ENCODE measurements at regions not wholly inside any gene's neighbourhood (a gene's known extent, or its start where the extent isn't known, plus 50 kb on each side); places are given as distances from the start of the nearest gene placed in this dataset.

DNA sequence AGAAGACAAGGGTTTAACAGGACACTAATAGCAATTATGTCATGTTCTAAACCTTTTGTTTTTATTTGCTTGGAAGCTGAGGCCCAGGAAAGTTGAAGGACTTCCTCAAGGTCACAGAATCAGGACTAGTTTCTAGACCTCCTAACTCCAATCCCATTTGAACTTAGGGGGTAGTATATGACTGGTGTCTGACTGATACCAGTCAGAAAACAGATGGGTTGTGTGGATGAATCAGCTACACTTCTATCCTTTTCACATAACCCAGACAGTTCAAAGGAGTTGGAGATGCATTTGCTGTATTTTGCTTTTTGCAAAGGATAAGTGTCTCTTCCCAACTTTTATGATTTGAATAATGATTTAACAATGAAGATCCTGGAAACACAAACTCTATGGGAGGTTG is 322.5 kb downstream of the HLX start:
- no peak for DNase-seq (ENCODE audit: low read depth)

DNA sequence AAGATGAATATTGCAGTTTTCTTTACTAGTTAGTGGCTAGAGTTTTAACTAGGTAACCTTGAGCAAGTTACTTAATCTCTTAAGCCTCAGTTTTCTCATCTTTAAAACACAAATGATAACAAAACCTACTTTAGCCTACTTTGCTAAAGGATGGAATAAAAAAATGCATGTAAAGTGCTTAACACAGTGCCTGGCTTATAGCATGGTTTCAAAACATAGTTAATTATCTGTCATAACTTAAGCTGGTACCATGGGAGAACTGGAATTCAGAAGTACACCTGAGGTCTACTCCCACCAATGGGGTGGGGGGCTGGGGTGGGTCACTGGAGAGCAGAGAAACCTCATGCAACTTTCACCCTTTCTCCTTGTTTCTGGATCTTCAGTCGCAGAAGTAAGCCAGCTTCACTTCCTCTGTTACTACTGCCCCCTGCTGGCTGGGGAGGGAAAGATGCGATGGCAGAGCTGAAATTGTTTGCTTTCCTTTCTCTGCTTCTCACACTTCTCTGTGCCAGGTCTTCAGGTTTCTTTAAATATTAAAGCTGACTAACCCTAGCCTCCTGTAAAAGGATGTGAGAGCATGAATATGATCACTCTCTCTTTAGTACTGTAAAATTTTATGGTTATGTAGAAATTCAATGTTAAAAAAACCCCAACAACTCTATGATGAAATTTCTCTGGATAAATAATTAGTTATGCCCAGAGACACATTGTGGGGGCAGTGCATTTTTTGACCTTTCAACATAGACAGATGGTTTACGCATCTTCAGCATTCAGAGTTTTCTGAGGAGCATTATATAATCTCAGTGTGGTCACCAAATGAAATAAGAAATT is 324.2 kb downstream of the HLX start:
- peak; percentile 67 for DNase-seq (ENCODE audit: low read depth)

DNA sequence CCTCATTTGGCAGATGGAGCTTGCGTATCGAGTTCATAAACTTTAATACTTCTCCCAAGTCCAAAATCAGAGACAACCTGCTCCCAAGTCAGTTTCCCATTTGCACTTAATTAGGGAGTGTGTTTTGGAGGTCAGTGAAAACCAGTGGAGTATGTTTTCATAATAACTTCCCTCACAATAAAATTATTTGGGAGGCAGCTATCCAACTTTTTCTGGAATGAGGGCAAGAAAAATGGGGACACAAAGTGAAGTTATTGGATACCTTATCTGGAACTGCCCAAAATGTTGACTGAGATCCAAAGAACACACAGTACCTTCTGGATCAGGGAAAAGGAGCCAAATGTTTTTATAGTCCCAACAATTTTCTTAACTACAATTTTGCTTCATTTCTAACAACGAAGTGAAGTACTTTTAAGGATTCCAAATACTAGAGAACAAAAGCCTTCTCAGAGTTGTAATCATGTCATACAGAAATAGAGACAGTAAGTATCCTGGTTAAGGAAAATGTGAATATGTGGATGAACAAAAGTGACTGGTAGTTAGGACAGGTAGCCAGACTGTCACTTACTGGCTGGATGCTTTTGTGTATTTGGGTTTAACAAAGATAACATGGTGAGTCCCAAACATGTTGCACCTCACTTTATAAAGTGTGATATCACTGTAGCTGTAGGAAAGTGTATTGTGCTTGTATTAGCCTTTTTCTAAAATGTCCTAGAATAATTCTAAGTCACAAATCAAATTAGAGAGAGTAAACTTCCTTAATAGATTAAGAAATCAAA is 325.0 kb downstream of the HLX start:
- no peak for DNase-seq (ENCODE audit: low read depth)

DNA sequence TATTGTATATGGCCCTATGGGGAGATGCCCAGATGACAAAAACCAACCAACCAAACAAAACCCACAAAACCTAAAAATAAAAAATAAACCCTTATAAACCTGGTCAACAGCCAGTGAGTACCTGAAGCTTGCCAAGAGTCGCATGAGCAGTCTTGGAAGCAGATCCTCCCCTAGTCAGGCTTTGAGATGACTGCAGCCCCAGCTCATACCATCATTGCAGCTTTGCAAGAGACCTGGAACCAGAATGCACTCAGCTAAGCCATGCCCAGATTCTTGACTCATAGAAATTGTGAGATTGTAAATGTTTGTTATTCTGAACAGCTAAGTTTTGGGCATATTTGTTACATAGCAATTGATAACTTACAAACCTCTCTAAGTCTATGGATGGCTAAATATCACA is 326.8 kb downstream of the HLX start:
- DNase-seq (ENCODE audit: low read depth), result no peak

DNA sequence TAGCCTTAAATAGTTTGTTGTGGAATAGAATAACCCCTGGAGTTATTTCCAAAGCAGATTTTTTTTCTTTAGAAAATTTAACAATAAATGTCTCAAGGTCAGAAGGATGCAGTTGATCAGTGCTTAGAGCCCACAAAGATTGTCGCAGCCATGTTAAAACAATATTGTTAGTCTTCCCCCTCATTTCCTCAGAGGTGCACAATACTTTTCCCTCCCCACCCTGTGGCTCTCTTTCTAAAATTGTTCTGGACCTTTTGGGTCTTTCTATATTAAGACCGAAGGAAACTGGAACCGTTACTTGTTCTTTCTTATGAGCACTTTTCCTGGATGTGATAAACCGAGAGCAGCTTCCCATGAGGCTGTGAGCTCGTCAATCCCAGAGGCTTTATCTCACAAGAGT is 333.7 kb downstream of the HLX start:
- no peak for DNase-seq (ENCODE audit: low read depth)

DNA sequence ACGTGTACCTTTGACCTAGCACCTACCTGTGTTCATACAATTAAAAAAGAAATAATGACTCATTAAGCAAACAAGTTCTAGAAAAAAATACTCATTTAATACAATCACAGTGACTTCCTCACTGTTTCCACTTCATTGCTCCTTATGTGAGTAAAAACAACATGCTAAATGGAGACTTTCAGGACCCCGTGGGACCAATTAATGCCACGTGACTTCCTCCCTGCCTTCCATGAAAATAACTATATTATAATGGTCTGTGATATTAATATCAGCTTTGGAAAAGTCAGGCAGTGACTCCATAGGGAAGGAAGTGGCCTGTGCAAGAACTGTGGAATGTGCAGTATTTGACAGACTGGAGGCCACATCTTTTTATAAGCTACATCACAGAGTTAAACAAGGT is 337.8 kb downstream of the HLX start:
- DNase-seq (ENCODE audit: low read depth), result no peak

DNA sequence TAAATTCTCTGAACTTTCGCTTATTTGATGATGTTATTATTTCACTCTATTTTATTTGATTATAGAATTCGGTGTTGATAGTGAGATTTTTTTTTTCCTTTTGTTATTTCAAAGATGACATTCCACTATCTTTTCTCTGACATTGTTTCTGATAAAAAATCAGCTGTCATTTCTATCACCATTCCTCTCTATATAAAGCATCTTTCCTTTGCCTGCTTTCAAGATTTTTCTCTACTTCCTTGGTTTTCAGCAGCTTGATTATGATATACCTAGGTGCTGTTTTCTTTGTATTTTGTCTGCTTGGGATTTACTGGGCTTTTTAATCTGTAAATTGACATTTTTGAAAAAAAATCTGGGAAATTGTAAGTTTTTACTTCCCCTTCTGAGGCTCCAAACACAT is 344.0 kb downstream of the HLX start:
- no peak for DNase-seq (ENCODE audit: low read depth)

DNA sequence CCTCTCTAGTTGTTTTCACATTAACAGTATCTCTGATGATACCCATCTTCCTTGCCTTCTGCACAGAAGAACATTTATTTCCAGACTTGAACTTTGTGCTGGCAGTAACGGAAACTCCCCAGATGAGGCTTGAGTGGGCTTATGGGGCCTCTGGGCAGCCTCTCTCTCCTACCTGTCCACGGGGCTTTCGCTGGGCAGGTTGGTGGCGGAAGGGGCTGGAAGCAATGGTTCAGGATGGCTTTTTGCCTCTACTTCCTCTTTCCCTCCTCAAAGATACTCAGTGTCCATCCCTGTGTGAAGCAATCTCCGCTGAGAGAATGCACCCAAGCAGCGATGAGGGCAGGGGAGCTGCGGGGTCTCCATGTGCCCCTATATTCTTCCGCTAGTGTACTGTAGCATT is 348.2 kb downstream of the HLX start:
- no peak for DNase-seq (ENCODE audit: low read depth)

DNA sequence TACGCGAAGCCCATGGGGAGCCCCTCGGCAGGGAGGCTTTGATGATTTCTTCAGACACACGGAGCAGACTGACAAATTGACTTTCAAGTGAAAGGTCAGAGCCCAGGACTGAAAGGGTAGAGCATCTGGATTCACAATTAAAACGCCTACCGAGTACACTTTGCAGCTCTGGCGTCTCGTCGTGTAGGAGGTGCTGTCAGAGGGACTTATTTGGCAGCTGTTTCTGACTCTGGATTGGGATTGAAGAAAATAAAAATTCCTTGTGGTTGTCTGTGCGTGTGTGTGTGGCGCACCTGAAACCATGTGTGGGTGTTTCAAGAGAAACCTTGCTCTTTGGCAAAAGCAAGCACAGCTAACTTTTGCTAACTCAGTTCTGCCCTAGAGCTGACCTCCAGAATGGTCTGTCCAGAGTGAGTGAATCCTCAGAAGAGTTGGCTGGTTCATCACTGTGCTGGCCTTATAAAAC is 348.7 kb downstream of the HLX start:
- DNase-seq (ENCODE audit: low read depth), result no peak

DNA sequence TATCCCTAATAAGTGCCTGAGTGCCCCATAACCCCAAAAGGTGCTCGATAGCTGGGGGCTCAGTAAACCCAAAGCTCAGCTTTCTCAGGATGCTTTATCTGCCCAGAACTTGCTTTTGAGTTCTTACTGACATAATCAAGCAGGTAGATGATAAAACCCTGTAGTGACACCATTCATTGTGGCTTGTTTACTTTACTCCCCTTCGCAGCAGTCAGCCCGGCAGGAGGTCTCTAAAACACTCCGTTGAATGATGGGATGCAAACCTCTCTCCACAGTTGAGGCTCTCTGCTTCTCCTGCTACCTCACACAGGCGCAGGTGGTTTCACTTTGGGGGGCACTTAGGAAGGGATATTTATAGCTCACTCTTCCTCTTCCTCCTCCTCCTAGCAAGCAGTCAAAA is 349.4 kb downstream of the HLX start:
- no peak for DNase-seq (ENCODE audit: low read depth)

DNA sequence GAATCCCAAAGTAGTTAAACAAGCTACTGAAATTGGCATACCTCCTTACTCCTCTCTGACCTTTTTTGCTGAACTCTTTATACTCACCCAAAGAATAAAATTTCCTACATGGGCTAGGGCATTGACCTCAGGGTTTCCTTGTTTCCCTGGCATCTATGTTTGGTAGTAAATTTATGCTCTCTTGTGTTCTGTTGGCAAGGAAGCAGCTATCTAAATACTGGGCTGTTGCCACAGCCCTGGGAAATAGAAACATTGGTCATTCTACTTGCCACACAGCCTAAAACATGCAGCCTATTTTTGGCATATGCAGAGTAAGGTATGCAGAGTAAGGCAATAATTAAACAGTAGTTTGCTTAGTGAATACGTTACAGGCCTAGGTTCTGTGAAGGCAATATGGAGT is 351.4 kb downstream of the HLX start:
- DNase-seq (ENCODE audit: low read depth), result no peak

DNA sequence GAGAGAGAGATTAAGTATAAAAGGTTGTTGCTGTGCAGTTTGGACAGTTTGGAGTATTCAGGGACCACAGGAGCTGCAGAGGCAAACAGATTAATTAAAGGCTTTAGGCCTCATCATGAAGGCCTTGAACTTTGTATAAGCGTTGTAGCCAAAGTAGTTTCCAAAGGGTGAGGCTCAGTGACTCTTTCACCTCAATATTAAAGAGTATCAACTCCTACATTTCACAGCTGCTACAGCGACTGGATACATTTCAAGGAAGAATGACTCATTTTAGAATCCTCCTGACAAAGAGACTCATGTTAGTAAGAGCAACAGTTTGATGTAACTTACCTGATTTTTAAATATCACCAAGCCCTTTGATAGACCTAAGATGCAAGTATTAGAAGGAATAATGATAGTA is 355.5 kb downstream of the HLX start:
- DNase-seq (ENCODE audit: low read depth), result no peak

DNA sequence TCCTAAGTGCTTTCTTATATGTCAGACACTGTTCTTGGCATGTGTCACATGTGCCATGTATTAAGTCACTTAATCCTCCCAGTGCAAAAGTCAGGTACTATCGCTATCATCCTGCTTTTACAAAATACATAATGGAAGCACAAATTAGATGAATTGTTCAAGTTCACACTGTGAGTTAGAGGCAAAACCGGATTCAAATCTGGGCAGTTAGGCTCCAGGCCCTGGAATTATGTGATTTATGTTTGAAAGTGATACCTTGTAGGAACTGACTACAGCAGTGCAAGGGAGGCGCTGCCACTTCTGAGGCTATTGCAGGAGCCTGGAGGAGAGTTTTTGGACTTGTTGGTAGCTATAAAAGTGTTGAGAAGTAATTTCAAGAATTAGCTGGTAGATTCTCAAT is 358.3 kb downstream of the HLX start:
- DNase-seq (ENCODE audit: low read depth), result no peak

DNA sequence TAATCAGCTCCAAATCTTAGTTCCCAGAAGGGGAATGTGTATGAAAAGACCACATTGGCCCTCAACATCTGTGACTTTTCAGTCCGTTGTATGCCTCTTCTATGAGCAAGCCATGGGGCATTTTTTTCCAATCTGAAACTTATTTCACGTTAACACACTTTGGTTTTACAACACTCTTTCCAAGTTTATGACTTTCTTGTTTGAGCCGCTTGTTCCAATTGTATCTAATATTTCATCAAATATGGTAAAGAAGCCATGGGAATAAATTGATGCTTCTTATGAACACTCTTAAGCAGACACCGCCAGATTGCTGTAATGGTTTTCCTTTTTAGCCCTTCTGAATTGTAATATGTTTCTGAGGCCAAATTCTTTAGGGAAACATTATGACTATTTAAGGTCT is 359.9 kb downstream of the HLX start:
- no peak for DNase-seq (ENCODE audit: low read depth)

DNA sequence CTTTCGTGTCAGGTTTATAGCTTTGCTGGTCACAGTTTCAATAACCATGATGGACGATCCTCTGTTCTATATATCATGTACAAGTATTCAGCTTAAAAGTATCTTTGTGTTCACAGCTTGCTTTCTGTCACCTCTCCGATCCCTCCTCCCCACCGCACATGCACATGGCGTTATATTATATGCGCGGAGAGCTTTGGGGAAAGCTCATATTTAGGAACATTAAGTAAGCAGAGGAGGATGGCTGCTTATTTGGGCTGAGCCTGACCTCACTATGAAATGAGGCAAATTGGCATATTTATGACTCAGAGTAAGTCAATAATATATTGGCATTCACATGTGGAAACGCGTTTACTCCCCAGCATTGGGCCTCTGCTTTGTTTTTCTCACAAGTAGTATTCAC is 360.5 kb downstream of the HLX start:
- no peak for DNase-seq (ENCODE audit: low read depth)

DNA sequence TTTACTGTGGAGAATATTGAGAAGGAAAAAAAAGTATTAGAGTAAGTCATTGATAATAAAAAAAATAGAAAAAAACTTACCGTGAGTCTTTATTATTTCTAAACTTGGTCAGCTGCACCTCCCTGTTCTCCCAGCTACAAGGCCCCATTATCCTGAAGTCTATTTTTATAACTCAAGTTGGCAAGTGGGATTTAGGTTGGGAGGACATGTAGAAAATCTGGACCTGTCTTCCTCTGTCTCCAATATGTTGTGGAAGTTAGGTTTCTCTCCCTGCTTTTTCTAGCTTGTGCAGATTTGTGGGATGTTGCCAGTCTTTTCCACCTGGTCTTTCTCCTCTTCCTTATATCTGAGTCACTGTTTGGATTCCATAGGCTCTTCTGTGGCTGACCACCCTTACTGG is 361.4 kb downstream of the HLX start:
- DNase-seq (ENCODE audit: low read depth), result no peak

DNA sequence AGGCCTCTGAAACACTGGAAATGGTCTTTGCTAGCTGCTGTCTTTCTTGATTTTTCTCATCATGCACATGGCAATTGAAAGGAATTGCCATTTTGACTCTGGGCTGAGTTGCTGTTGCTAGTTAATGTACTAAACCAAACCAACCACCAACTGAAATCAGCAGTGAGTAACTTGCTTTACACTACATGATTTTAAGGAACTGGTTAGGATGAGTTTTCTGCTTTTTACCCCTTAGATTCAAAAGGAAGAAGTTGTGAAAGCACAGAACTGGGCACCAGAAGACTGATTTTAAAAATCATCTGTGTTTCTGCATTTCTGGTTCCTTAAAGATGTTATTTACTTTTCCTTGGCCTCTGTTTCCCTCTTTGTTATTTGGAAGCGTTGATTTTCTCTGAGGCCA is 361.9 kb downstream of the HLX start:
- DNase-seq (ENCODE audit: low read depth), result no peak

DNA sequence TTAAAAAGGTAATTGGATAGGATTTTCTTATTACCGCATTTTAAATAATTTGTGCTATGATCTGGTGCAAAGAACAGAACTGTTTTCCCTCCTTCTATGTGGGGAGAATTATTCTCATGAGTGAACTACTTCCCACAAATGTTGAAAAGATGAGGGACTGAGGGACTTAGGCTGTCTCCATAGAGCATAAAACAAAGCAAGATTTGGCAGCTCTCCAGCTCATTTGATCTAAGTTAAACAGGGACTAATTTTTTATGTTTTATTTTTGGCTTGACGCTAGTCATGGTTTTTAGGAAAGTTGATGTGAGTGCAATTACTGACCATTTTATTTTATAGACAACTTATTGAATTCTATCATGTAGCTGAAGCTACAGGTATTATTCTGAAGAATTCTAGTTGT is 362.3 kb downstream of the HLX start:
- DNase-seq (ENCODE audit: low read depth), result no peak

DNA sequence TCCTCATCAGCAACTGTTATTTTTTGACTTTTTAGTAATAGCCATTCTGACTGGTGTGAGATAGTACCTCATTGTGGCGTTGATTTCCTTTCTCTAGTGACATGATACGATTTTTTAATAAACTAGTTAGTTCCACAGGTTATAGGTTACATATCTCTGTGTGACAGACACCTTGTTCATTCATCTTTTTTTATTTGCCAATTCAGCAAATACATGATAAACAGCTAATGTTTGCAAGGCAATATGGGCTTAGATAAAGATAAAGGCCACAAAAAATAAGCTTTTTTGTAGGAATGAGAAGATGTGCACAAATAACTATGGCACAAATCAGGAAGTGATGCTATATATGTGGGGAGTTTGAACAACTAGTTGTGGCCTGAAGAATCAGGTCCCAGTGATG is 366.8 kb downstream of the HLX start:
- no peak for DNase-seq (ENCODE audit: low read depth)

DNA sequence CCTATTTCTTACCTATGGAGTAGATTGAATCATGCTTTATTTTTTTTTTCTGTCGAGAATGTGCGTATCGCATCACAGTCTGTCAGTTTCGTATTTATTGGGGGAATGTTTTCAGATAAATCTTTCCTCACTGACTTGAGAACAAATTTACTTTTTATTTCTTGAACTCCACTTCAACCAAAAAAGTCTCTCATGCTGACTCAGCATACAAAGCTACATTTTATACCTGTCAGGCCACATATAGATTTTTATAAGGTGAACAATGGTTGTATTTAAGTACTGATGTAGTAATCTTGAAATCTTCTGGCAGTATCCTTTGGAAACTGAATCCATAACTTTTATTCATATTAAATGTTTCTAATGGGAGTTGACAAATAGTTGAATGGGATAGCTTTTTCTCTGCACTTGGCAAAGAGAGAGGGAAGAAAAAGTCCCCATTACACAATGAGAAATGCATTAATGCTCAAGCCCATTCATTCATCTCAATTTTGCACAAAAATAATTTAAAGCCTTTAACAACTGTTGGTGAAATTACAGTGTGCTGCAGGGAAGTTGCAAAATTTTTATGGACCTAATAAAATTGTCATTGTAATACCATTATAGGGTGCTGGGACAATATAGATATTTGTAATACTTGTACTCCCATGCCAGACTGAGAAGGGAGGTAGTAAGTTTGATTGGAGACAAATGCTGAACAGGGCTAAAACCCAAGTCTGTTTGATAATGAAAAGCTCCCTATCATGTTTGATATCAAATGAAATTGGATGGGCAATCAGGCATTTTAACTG is 367.6 kb downstream of the HLX start:
- DNase-seq (ENCODE audit: low read depth), result no peak

DNA sequence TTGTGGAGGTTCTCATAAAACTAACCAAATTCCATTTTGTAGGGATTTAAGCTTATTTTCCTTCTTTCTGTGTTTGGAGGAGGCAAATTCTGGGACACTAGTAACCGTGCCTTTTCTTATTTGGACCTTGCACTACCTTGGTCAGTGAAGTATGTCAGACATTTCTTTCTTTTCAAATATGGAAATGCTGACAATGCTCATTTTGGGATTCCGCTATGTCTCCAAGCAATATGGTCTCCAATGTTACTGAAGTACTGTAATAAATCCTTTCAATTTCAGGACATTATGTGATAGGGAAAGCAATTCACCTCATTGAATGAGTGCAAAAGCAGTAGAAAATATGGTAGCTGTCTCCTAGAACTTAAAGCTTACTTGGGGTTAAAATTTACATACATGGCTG is 372.3 kb downstream of the HLX start:
- DNase-seq (ENCODE audit: low read depth), result no peak

DNA sequence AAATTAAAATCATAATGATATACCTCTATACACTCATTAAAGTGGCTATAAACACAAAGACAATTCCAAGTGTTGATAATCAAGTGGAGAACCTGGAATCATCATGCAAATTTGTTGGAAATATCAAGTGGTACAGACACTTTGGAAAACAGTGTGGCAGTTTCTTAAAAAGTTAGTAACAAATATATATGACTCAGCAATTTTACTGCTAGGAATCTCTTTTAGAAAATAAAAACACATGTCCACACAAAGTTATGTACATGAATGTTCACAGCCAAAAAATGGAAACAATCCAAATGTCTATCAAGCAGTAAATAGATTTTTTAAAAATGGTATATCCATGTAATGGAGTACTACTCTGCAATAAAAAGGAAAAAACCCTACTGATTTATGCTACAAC is 375.6 kb downstream of the HLX start:
- no peak for DNase-seq (ENCODE audit: low read depth)

DNA sequence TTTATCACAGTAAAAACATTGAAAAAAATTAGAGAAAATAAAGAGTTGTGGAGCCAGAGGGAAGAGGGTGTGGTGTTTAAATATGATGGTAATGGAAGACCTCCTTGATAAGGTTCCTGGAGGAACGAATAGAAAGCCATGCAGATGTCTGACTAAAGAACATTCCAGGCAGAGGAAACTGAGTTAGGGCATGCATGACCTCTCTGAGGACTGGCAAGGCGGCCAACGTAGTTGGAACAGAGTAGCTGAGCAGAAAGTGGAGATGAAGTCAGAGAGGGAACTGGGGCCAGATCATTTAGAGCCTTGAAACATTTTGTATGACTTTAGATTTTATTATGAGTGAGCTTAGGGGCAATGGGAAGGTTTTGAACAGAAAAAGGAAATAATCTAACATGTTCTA is 377.5 kb downstream of the HLX start:
- no peak for DNase-seq (ENCODE audit: low read depth)

Data from fibroblast of the conjunctiva (primary cell).